Cardiac muscle cell (in vitro differentiated cells and primary cell): ENCODE measurements at regions not wholly inside any gene's neighbourhood (a gene's known extent, or its start where the extent isn't known, plus 50 kb on each side); places are given as distances from the start of the nearest gene placed in this dataset.

Experiments used
- DNase-seq, 2 donors: peaks; one replicate each; pipeline versions ENCODE4 v3.0.0 to v3.0.0-alpha.2; 2010 to 2017; ENCODE audit warnings: low read depth in 1 of 2, low spot score in 1 of 2
- H3K27ac ChIP-seq: fragments of 200-600 bp; sonication (generic); 2 replicates; pipeline ENCODE4 v1.5.1; 2016
- H3K27me3 ChIP-seq: fragments of 200-600 bp; sonication (generic); 2 replicates; pipeline ENCODE4 v1.6.0; 2016; ENCODE audit warnings: control low read depth
- H3K36me3 ChIP-seq: fragments of 200-600 bp; sonication (generic); 2 replicates; pipeline ENCODE4 v1.5.1; 2016; ENCODE audit warnings: control low read depth
- H3K4me1 ChIP-seq: fragments of 200-600 bp; sonication (generic); 2 replicates; pipeline ENCODE4 v1.8.1; 2017; ENCODE audit warnings: low read depth, mild to moderate bottlenecking, mixed run types
- H3K4me3 ChIP-seq: fragments of 200-600 bp; sonication (generic); 2 replicates; pipeline ENCODE4 v1.5.1; 2016; ENCODE audit warnings: mild to moderate bottlenecking
- H3K9me3 ChIP-seq: fragments of 200-600 bp; sonication (generic); 2 replicates; pipeline ENCODE4 v1.5.1; 2017; ENCODE audit warnings: low read depth, mild to moderate bottlenecking, control low read depth
- TF ChIP-seq, protein P1 (sequence below): IDR thresholded peaks from 2 replicates; pipeline ENCODE4 v1.5.1; 2012; ENCODE audit warnings: low read depth, mild to moderate bottlenecking, low read length

DNA sequence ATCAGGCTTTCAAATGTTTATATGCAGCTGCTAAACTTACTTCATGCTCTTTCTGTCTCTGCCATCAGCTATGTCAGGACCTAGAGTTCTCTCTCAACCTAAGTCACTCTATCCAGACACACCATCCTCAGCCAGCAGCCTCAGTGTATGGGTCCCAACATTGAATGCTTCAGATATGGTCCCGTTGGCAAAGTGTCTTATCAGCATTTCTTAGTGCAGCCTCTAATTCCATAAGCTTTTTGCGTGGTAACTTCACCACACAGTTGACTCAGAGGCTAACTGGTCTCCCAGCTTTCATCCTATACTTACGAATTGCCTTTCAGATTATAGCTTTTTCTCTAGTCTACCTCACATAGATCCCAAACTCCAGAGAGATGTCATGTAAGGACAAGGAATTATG, 402.9 kb upstream of the EEF2KMT start:
- DNase-seq = no peak
- H3K36me3 ChIP-seq = no peaks in the 10 kb centered on the region
- no peak overlapping the region for H3K4me3 ChIP-seq
- TF ChIP-seq, protein P1, sequence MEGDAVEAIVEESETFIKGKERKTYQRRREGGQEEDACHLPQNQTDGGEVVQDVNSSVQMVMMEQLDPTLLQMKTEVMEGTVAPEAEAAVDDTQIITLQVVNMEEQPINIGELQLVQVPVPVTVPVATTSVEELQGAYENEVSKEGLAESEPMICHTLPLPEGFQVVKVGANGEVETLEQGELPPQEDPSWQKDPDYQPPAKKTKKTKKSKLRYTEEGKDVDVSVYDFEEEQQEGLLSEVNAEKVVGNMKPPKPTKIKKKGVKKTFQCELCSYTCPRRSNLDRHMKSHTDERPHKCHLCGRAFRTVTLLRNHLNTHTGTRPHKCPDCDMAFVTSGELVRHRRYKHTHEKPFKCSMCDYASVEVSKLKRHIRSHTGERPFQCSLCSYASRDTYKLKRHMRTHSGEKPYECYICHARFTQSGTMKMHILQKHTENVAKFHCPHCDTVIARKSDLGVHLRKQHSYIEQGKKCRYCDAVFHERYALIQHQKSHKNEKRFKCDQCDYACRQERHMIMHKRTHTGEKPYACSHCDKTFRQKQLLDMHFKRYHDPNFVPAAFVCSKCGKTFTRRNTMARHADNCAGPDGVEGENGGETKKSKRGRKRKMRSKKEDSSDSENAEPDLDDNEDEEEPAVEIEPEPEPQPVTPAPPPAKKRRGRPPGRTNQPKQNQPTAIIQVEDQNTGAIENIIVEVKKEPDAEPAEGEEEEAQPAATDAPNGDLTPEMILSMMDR = no peak
- H3K27ac ChIP-seq = no peak overlapping the region
- no peaks in the 10 kb centered on the region for H3K4me1 ChIP-seq
- no peaks in the 10 kb centered on the region for H3K9me3 ChIP-seq
- H3K27me3 ChIP-seq = no peaks in the 10 kb centered on the region

DNA sequence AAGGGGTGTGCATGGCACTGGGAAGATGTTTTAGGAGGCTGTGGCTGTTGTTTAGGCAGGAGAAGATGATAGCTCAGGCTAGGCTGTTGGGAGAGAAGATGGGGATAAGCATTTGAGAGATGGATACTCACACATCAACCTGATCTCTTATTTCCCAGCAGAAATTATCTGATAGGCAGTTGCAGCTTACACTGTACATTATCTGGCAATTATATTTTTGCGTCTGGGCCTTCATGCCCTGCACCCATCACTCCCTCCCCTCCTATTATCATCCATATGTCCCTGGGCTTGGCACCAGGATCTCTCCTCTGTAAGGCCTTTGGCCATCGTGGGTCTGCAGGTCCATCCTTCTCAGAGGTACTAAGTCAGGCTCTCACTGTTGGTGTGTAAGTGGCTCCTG, 401.0 kb upstream of the EEF2KMT start:
- Histone ChIP-seq H3K4me1 (no peaks in the 10 kb centered on the region), H3K9me3 (no peaks in the 10 kb centered on the region), H3K27ac (no peak overlapping the region), H3K36me3 (no peaks in the 10 kb centered on the region), H3K4me3 (no peak overlapping the region), H3K27me3 (peaks cover 1% of the 10 kb centered on the region)
- no peak for DNase-seq
- TF ChIP-seq, protein P1 = no peak

DNA sequence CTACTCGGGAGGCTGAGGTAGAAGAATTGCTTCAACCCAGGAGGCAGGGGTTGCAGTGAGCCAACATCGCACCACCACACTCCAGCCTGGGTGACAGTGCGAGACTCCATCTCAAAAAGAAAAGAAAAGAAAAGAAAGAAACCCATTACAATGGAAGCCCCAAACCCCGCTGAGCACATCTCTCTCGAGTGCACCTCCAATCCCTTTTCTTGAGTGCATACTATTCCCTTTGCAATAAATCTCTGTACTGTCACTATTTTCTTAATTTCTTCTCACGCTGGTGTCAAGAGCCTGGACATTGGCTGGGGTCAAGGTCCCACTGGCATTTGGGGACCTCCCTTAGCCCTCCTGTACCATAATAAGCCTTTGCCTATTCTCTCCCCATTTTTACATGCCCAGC, 398.4 kb upstream of the EEF2KMT start:
- no peak overlapping the region for H3K4me3 ChIP-seq
- H3K9me3 ChIP-seq = no peaks in the 10 kb centered on the region
- H3K27me3 ChIP-seq = peaks cover 9% of the 10 kb centered on the region
- no peak for DNase-seq
- no peak overlapping the region for H3K27ac ChIP-seq
- no peaks in the 10 kb centered on the region for H3K36me3 ChIP-seq
- TF ChIP-seq, protein P1 = no peak
- no peaks in the 10 kb centered on the region for H3K4me1 ChIP-seq

DNA sequence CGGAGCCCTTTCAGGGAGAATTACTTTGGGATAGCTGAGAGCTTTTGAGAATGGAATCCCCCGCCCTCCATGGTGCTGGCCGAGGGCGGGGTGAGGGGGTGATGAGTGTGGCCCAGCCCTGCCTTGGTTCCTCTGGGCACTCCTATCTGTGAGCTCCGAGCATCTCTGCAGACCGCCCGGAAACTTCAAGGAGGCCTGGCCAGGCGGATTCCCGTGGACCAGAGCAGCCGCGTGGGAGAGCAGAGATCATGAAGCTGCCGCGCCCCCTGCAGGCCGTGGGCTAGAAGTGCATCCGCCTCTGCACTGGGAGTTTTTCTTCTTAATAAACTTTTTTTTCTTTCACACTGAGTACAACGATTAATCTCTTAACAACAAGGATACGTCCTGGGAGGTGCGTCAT, 392.9 kb upstream of the EEF2KMT start:
- DNase-seq = peak in 1 of 2 donors; percentile 72
- H3K4me1 ChIP-seq = no peaks in the 10 kb centered on the region
- TF ChIP-seq, protein P1 = no peak
- no peaks in the 10 kb centered on the region for H3K9me3 ChIP-seq
- no peaks in the 10 kb centered on the region for H3K36me3 ChIP-seq
- no peak overlapping the region for H3K27ac ChIP-seq
- H3K27me3 ChIP-seq = peaks cover 9% of the 10 kb centered on the region
- no peak overlapping the region for H3K4me3 ChIP-seq

DNA sequence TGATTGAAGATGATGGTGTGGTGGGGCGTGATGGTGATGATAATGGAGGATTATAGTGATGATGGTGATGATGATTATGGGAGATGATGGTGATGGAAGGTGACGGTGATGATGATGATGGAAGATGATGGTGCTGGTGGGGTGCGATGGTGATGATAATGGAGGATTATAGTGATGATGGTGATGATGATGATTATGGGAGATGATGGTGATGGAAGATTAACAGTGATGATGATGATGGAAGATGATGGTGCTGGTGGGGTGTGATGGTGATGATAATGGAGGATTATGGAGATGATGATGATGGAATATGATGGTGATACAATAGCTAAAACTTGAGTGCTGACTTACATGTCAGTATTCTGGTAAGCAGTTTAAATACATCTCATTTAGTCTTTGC, 391.0 kb upstream of the EEF2KMT start:
- H3K36me3 ChIP-seq = no peaks in the 10 kb centered on the region
- peaks cover 7% of the 10 kb centered on the region for H3K27me3 ChIP-seq
- no peak for DNase-seq
- no peak overlapping the region for H3K27ac ChIP-seq
- no peaks in the 10 kb centered on the region for H3K4me1 ChIP-seq
- no peak overlapping the region for H3K4me3 ChIP-seq
- no peaks in the 10 kb centered on the region for H3K9me3 ChIP-seq
- TF ChIP-seq, protein P1 = no peak

DNA sequence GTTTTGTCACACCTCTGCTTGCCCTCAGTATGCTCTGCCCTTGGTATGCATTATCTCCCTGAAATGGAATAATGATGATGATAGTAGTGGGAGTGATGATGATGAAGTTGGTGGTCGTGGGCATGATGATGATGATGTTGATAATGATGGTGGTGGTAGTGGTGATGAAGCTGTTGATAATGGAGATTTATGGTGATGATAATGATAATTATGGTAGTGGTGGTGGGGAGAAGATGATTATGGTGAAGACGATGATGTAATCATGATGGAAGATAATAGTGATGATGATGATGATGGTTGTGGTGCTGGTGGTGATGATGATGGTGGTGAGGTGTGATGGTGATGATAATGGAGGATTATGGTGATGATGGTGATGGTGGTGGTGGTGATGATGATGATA, 390.1 kb upstream of the EEF2KMT start:
- no peak for DNase-seq
- TF ChIP-seq, protein P1 = no peak
- Histone ChIP-seq H3K27me3 (peaks cover 3% of the 10 kb centered on the region), H3K27ac (no peak overlapping the region), H3K4me3 (no peak overlapping the region), H3K36me3 (no peaks in the 10 kb centered on the region), H3K4me1 (no peaks in the 10 kb centered on the region), H3K9me3 (no peaks in the 10 kb centered on the region)
